K562 (cell line): ENCODE measurements at regions not wholly inside any gene's neighbourhood (a gene's known extent, or its start where the extent isn't known, plus 50 kb on each side); places are given as distances from the start of the nearest gene placed in this dataset.

Experiments
- BCL6 ChIP-seq: fragments of 250-450 bp; sonication (Bioruptor Pico); IDR thresholded peaks from 2 replicates; pipeline ENCODE4 v1.4.0; 2020
- CEBPB ChIP-seq: fragments of 450-650 bp; IDR thresholded peaks from 2 replicates; pipeline ENCODE4 v1.6.1; 2016; ENCODE audit warnings: missing genetic modification characterization, missing compliant biosample characterization
- CEBPG ChIP-seq, 3 experiments: fragments of 200-800 bp in 1 of 3; sonication (Bioruptor generic) in 1 of 3; sonication (generic) in 1 of 3; formaldehyde crosslinking in 1 of 3; IDR thresholded peaks in 2 of 3; conservative IDR thresholded peaks in 1 of 3; 2 replicates each; pipeline versions ENCODE4 v1.6.1 to v1.8.0; 2016 to 2022; ENCODE audit warnings: missing compliant biosample characterization in 2 of 3, missing genetic modification characterization in 2 of 3, mild to moderate bottlenecking in 1 of 3, missing genetic modification reagents in 1 of 3
- CGGBP1 ChIP-seq: fragments of 250-450 bp; sonication (Bioruptor Pico); IDR thresholded peaks from 2 replicates; pipeline ENCODE4 v1.9.0; 2021; ENCODE audit warnings: mild to moderate bottlenecking
- FOXA3 ChIP-seq, 2 experiments: fragments of 450-650 bp in 1 of 2; sonication (generic) in 1 of 2; formaldehyde crosslinking; IDR thresholded peaks in 1 of 2; conservative IDR thresholded peaks in 1 of 2; 2 replicates each; pipeline versions ENCODE4 v1.4.0 to v1.8.0; 2020 to 2022; ENCODE audit warnings: mild to moderate bottlenecking in 2 of 2, missing genetic modification reagents in 1 of 2
- GATA2 ChIP-seq: sonication (generic); formaldehyde crosslinking; IDR thresholded peaks from 2 replicates; pipeline ENCODE4 v1.4.0; 2020; ENCODE audit warnings: mild to moderate bottlenecking, missing genetic modification reagents
- HMGN3 ChIP-seq: IDR thresholded peaks from 2 replicates; pipeline ENCODE4 v1.6.1; 2011; ENCODE audit warnings: borderline replicate concordance, low read depth, mild to moderate bottlenecking, mixed read lengths, low read length; ENCODE audit not compliant: insufficient read length; ENCODE audit errors: extremely low read depth
- HNRNPL ChIP-seq: fragments of 200-400 bp; formaldehyde crosslinking; IDR thresholded peaks from 2 replicates; pipeline ENCODE4 v1.6.1; 2017; ENCODE audit warnings: low read depth, mild to moderate bottlenecking, low read length
- KDM2B ChIP-seq: fragments of 250-450 bp; sonication (Bioruptor Pico); IDR thresholded peaks from 2 replicates; pipeline ENCODE4 v1.8.0; 2021; ENCODE audit warnings: mild to moderate bottlenecking, moderate library complexity
- MIER1 ChIP-seq: fragments of 450-650 bp; IDR thresholded peaks from 2 replicates; pipeline ENCODE4 v1.6.1; 2016; ENCODE audit warnings: antibody characterized with exemption, mild to moderate bottlenecking, low read depth
- NFXL1 ChIP-seq: fragments of 450-650 bp; formaldehyde crosslinking; IDR thresholded peaks from 2 replicates; pipeline ENCODE4 v1.4.0; 2021; ENCODE audit warnings: mild to moderate bottlenecking
- PRMT5 ChIP-seq: sonication (generic); formaldehyde crosslinking; IDR thresholded peaks from 2 replicates; pipeline ENCODE4 v1.5.0; 2020; ENCODE audit warnings: missing genetic modification reagents
- RBM25 ChIP-seq: fragments of 200-400 bp; formaldehyde crosslinking; IDR thresholded peaks from 2 replicates; pipeline ENCODE4 v1.6.1; 2018; ENCODE audit warnings: low read length, low read depth, moderate library complexity; ENCODE audit not compliant: severe bottlenecking
- ZFP1 ChIP-seq: fragments of 450-650 bp; formaldehyde crosslinking; IDR thresholded peaks from 2 replicates; pipeline ENCODE4 v1.4.0; 2020; ENCODE audit warnings: mild to moderate bottlenecking, mixed read lengths
- ZNF133 ChIP-seq: fragments of 250-450 bp; sonication (Bioruptor Pico); IDR thresholded peaks from 2 replicates; pipeline ENCODE4 v1.4.0; 2020; ENCODE audit warnings: mild to moderate bottlenecking
- ZNF184 ChIP-seq: sonication (generic); formaldehyde crosslinking; IDR thresholded peaks from 2 replicates; pipeline ENCODE4 v1.5.0; 2020; ENCODE audit warnings: missing genetic modification reagents
- ZNF551 ChIP-seq: fragments of 250-450 bp; sonication (Bioruptor Pico); IDR thresholded peaks from 2 replicates; pipeline ENCODE4 v1.5.0; 2021; ENCODE audit warnings: mild to moderate bottlenecking, moderate library complexity
- ZNF586 ChIP-seq: fragments of 450-650 bp; formaldehyde crosslinking; conservative IDR thresholded peaks from 2 replicates; pipeline ENCODE4 v1.4.0; 2020; ENCODE audit warnings: mild to moderate bottlenecking, moderate library complexity
- ZNF695 ChIP-seq: fragments of 450-650 bp; formaldehyde crosslinking; IDR thresholded peaks from 2 replicates; pipeline ENCODE4 v1.4.0; 2020; ENCODE audit warnings: mild to moderate bottlenecking, moderate library complexity
- ZNF696 ChIP-seq: fragments of 250-450 bp; sonication (Bioruptor Pico); conservative IDR thresholded peaks from 2 replicates; pipeline ENCODE4 v1.4.0; 2020; ENCODE audit warnings: mild to moderate bottlenecking, moderate library complexity
- TF ChIP-seq, protein P1 (sequence below), 3 experiments: fragments of 200-800 bp in 1 of 3; fragments of 250-450 bp in 1 of 3; fragments of 450-650 bp in 1 of 3; sonication (Bioruptor Pico) in 1 of 3; sonication (Bioruptor generic) in 1 of 3; formaldehyde crosslinking in 1 of 3; IDR thresholded peaks; 2 replicates each; pipeline versions ENCODE4 v1.6.1 to v1.8.0; 2016 to 2022; ENCODE audit warnings: mild to moderate bottlenecking in 2 of 3, missing genetic modification characterization in 2 of 3, missing compliant biosample characterization in 1 of 3, moderate library complexity in 1 of 3
- TF ChIP-seq, protein P2 (sequence below): fragments of 450-650 bp; formaldehyde crosslinking; IDR thresholded peaks from 2 replicates; pipeline ENCODE4 v1.4.0; 2022; ENCODE audit warnings: missing genetic modification characterization

GRCh38 chr22:20641198-20641892 is 132.6 kb upstream of the SERPIND1 start (continued):
- TF ChIP-seq FOXA3 (CRISPR knock-in tag; conservative IDR thresholded peaks at IDR 0.05 in 1 of 2, IDR thresholded peaks at IDR 0.05 in 1 of 2) = 0 out of 4 replicates have a peak, but pooled peaks of 1 of the 2 experiments have one; percentile 56
- TF ChIP-seq ZNF133 (CRISPR knock-in tag) = 0 out of 2 replicates have a peak, but pooled peaks have one; percentile 40
- TF ChIP-seq ZNF586 = peak; percentile 7; the same call in 1 of the 2 replicates
- TF ChIP-seq ZNF696 (CRISPR knock-in tag) = 0 out of 2 replicates have a peak, but pooled peaks have one; percentile 23
- TF ChIP-seq ZFP1 (CRISPR knock-in tag) = peak; percentile 27; the same call in 1 of the 2 replicates
- TF ChIP-seq RBM25 = peak; percentile 45
- 0 out of 2 replicates have a peak, but pooled peaks have one; percentile 26 for TF ChIP-seq NFXL1 (CRISPR knock-in tag)
- TF ChIP-seq BCL6 (CRISPR knock-in tag) = 0 out of 2 replicates have a peak, but pooled peaks have one; percentile 40
- TF ChIP-seq KDM2B = 0 out of 2 replicates have a peak, but pooled peaks have one; percentile 58
- no peak for TF ChIP-seq GATA2
- no peak for TF ChIP-seq HMGN3
- no peak for TF ChIP-seq ZNF184 (CRISPR knock-in tag)
- TF ChIP-seq CGGBP1 (CRISPR knock-in tag) = 0 out of 2 replicates have a peak, but pooled peaks have one; percentile 9
- TF ChIP-seq MIER1 = no peak
- TF ChIP-seq CEBPB (tag) = peak; percentile 36; the same call in 1 of the 2 replicates
- TF ChIP-seq, protein P1, sequence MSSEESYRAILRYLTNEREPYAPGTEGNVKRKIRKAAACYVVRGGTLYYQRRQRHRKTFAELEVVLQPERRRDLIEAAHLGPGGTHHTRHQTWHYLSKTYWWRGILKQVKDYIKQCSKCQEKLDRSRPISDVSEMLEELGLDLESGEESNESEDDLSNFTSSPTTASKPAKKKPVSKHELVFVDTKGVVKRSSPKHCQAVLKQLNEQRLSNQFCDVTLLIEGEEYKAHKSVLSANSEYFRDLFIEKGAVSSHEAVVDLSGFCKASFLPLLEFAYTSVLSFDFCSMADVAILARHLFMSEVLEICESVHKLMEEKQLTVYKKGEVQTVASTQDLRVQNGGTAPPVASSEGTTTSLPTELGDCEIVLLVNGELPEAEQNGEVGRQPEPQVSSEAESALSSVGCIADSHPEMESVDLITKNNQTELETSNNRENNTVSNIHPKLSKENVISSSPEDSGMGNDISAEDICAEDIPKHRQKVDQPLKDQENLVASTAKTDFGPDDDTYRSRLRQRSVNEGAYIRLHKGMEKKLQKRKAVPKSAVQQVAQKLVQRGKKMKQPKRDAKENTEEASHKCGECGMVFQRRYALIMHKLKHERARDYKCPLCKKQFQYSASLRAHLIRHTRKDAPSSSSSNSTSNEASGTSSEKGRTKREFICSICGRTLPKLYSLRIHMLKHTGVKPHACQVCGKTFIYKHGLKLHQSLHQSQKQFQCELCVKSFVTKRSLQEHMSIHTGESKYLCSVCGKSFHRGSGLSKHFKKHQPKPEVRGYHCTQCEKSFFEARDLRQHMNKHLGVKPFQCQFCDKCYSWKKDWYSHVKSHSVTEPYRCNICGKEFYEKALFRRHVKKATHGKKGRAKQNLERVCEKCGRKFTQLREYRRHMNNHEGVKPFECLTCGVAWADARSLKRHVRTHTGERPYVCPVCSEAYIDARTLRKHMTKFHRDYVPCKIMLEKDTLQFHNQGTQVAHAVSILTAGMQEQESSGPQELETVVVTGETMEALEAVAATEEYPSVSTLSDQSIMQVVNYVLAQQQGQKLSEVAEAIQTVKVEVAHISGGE (CRISPR knock-in tag; IDR thresholded peaks at IDR 0.05) = peak in 1 of 3 experiments; percentile 5; a peak in 1 of 6 replicates
- TF ChIP-seq ZNF551 (CRISPR knock-in tag) = no peak
- TF ChIP-seq CEBPG (CRISPR knock-in tag; IDR thresholded peaks at IDR 0.05) = peak; percentile 41; the same call in 1 of the 2 replicates
- TF ChIP-seq CEBPG (tag; conservative IDR thresholded peaks at IDR 0.05 in 1 of 2, IDR thresholded peaks at IDR 0.05 in 1 of 2) = no peak
- TF ChIP-seq PRMT5 (CRISPR knock-in tag) = peak; percentile 85
- no peak for TF ChIP-seq HNRNPL
- peak; percentile 8; the same call in 1 of the 2 replicates for TF ChIP-seq ZNF695 (CRISPR knock-in tag)
- TF ChIP-seq, protein P2, sequence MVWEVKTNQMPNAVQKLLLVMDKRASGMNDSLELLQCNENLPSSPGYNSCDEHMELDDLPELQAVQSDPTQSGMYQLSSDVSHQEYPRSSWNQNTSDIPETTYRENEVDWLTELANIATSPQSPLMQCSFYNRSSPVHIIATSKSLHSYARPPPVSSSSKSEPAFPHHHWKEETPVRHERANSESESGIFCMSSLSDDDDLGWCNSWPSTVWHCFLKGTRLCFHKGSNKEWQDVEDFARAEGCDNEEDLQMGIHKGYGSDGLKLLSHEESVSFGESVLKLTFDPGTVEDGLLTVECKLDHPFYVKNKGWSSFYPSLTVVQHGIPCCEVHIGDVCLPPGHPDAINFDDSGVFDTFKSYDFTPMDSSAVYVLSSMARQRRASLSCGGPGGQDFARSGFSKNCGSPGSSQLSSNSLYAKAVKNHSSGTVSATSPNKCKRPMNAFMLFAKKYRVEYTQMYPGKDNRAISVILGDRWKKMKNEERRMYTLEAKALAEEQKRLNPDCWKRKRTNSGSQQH (CRISPR knock-in tag) = peak; percentile 63
